GM23338 (cell line): ENCODE measurements at regions not wholly inside any gene's neighbourhood (a gene's known extent, or its start where the extent isn't known, plus 50 kb on each side); places are given as distances from the start of the nearest gene placed in this dataset.

Experiments
- CREB1 ChIP-seq: fragments of 250-450 bp; sonication (Bioruptor Pico); IDR thresholded peaks from 2 replicates; pipeline ENCODE4 v1.5.0; 2020; ENCODE audit warnings: low read depth, mild to moderate bottlenecking, moderate library complexity
- CTCF ChIP-seq, 2 experiments: fragments of 200-600 bp in 1 of 2; sonication (generic) in 1 of 2; conservative IDR thresholded peaks; 2 replicates each; pipeline versions ENCODE4 v1.5.1 to v1.6.1; 2016 to 2017; ENCODE audit warnings: antibody characterized with exemption in 2 of 2, low read depth in 2 of 2, mild to moderate bottlenecking in 2 of 2, moderate library complexity in 1 of 2
- ETS1 ChIP-seq: IDR thresholded peaks from 2 replicates; pipeline ENCODE4 v1.6.1; 2016; ENCODE audit warnings: antibody characterized with exemption
- EZH2 ChIP-seq: fragments of 200-600 bp; sonication (generic); IDR thresholded peaks from one replicate; pipeline ENCODE4 v1.8.0; 2017; ENCODE audit warnings: antibody characterized with exemption, mild to moderate bottlenecking, low read depth; ENCODE audit not compliant: unreplicated experiment
- EZH2phosphoT487 ChIP-seq: fragments of 200-600 bp; sonication (generic); IDR thresholded peaks from one replicate; pipeline ENCODE4 v1.8.1; 2018; ENCODE audit warnings: antibody characterized with exemption; ENCODE audit not compliant: unreplicated experiment
- JUNB ChIP-seq: IDR thresholded peaks from one replicate; pipeline ENCODE4 v1.6.1; 2016; ENCODE audit warnings: antibody characterized with exemption; ENCODE audit not compliant: unreplicated experiment
- NANOG ChIP-seq: IDR thresholded peaks from 2 replicates; pipeline ENCODE4 v1.6.1; 2016; ENCODE audit warnings: antibody characterized with exemption, borderline replicate concordance
- POLR2AphosphoS5 ChIP-seq: IDR thresholded peaks from 2 replicates; pipeline ENCODE4 v1.6.1; 2016; ENCODE audit warnings: antibody characterized with exemption, low read depth
- REST ChIP-seq: IDR thresholded peaks from one replicate; pipeline ENCODE4 v1.6.1; 2018; ENCODE audit warnings: antibody characterized with exemption; ENCODE audit not compliant: unreplicated experiment
- STAT1 ChIP-seq: IDR thresholded peaks from one replicate; pipeline ENCODE4 v1.6.1; 2016; ENCODE audit warnings: antibody characterized with exemption; ENCODE audit not compliant: unreplicated experiment
- ZNF331 ChIP-seq: fragments of 250-450 bp; sonication (Bioruptor Pico); IDR thresholded peaks from 2 replicates; pipeline ENCODE4 v1.5.0; 2020; ENCODE audit warnings: low read depth, mild to moderate bottlenecking, moderate library complexity

- TF ChIP-seq POLR2AphosphoS5: no peak
- no peak for TF ChIP-seq CTCF (conservative IDR thresholded peaks at IDR 0.05; ENCODE audit: low read depth in 2 of 2)
- TF ChIP-seq EZH2: no peak
- no peak for TF ChIP-seq STAT1
- TF ChIP-seq REST: no peak
- no peak for TF ChIP-seq EZH2phosphoT487
- TF ChIP-seq JUNB: no peak
- TF ChIP-seq ETS1: no peak
- TF ChIP-seq CREB1 (CRISPR knock-in tag): no peak
- no peak for TF ChIP-seq NANOG
- no peak for TF ChIP-seq ZNF331 (CRISPR knock-in tag)
Observed at GRCh38 chr1:101332633-101333032, 95.8 kb downstream of the S1PR1 start.
